Neuronal stem cell (in vitro differentiated cells): ENCODE measurements at regions not wholly inside any gene's neighbourhood (a gene's known extent, or its start where the extent isn't known, plus 50 kb on each side); places are given as distances from the start of the nearest gene placed in this dataset.

ENCODE experiments used
- DNase-seq: peaks from one replicate; pipeline ENCODE4 v3.0.0-alpha.2; 2013; ENCODE audit warnings: low spot score
- H2AFZ ChIP-seq: one replicate; pipeline ENCODE4 v1.6.1; 2013; ENCODE audit warnings: mild to moderate bottlenecking, low read length, inconsistent platforms
- H2AK5ac ChIP-seq: 2 replicates; pipeline ENCODE4 v1.6.1; 2013; ENCODE audit warnings: low read depth, mild to moderate bottlenecking, inconsistent platforms, low read length, moderate library complexity, mixed read lengths
- H2BK120ac ChIP-seq: 2 replicates; pipeline ENCODE4 v1.6.1; 2013; ENCODE audit warnings: low read depth, mild to moderate bottlenecking, inconsistent platforms, low read length, moderate library complexity, mixed read lengths
- H2BK12ac ChIP-seq: one replicate; pipeline ENCODE4 v1.6.1; 2013; ENCODE audit warnings: low read length, inconsistent platforms
- H2BK15ac ChIP-seq: 2 replicates; pipeline ENCODE4 v1.6.1; 2013; ENCODE audit warnings: mild to moderate bottlenecking, low read length, inconsistent platforms, mixed read lengths
- H2BK5ac ChIP-seq: one replicate; pipeline ENCODE4 v1.6.1; 2013; ENCODE audit warnings: inconsistent platforms, mild to moderate bottlenecking, low read length, moderate library complexity
- H3K14ac ChIP-seq: one replicate; pipeline ENCODE4 v1.6.1; 2013; ENCODE audit warnings: low read length, inconsistent platforms
- H3K18ac ChIP-seq: 2 replicates; pipeline ENCODE4 v1.6.1; 2013; ENCODE audit warnings: low read length, inconsistent platforms
- H3K23ac ChIP-seq: 2 replicates; pipeline ENCODE4 v1.6.1; 2013; ENCODE audit warnings: low read depth, mild to moderate bottlenecking, mixed read lengths, low read length, inconsistent platforms; ENCODE audit not compliant: poor library complexity
- H3K27ac ChIP-seq: replicated peaks from 3 replicates; pipeline ENCODE4 v1.5.1; 2013; ENCODE audit warnings: low read length, inconsistent platforms
- H3K27me3 ChIP-seq, 3 experiments: 2 replicates each; pipeline ENCODE4 v1.6.1; 2013; ENCODE audit warnings: low read length in 3 of 3, mild to moderate bottlenecking in 2 of 3, inconsistent platforms in 1 of 3, low read depth in 1 of 3, mixed read lengths in 1 of 3, moderate library complexity in 1 of 3; ENCODE audit not compliant: control insufficient read depth in 3 of 3, insufficient read depth in 3 of 3
- H3K36me3 ChIP-seq, 2 donors: replicated peaks in 1 of 2; 2 replicates each; pipeline ENCODE4 v1.6.1; 2013; ENCODE audit warnings: low read length in 2 of 2; ENCODE audit not compliant: control insufficient read depth in 2 of 2, insufficient read depth in 2 of 2
- H3K4ac ChIP-seq: 2 replicates; pipeline ENCODE4 v1.6.1; 2013; ENCODE audit warnings: inconsistent platforms, mild to moderate bottlenecking, low read length, moderate library complexity
- H3K4me1 ChIP-seq, 2 donors: 1 replicate in 1 of 2; 2 replicates in 1 of 2; pipeline ENCODE4 v1.6.1; 2013; ENCODE audit warnings: low read length in 2 of 2, low read depth in 1 of 2; ENCODE audit not compliant: control insufficient read depth in 2 of 2, insufficient read depth in 1 of 2
- H3K4me2 ChIP-seq: one replicate; pipeline ENCODE4 v1.6.1; 2013; ENCODE audit warnings: mild to moderate bottlenecking, low read length, inconsistent platforms; ENCODE audit not compliant: insufficient read depth, poor library complexity, severe bottlenecking
- H3K4me3 ChIP-seq, 2 donors: 2 replicates each; pipeline ENCODE4 v1.5.1; 2013; ENCODE audit warnings: low read length in 2 of 2, mild to moderate bottlenecking in 2 of 2, inconsistent platforms in 1 of 2, moderate library complexity in 1 of 2
- H3K79me1 ChIP-seq: one replicate; pipeline ENCODE4 v1.6.1; 2013; ENCODE audit warnings: low read depth, mild to moderate bottlenecking, inconsistent platforms, low read length, moderate library complexity
- H3K9ac ChIP-seq: one replicate; pipeline ENCODE4 v1.6.1; 2013; ENCODE audit warnings: mild to moderate bottlenecking, low read depth, low read length, inconsistent platforms; ENCODE audit not compliant: poor library complexity
- H3K9me3 ChIP-seq, 2 donors: replicated peaks in 1 of 2; 2 replicates each; pipeline versions ENCODE3 to v1.6.1; 2013; ENCODE audit warnings: low read length in 2 of 2, mild to moderate bottlenecking in 2 of 2, inconsistent platforms in 1 of 2, low read depth in 1 of 2, mixed read lengths in 1 of 2, moderate library complexity in 1 of 2; ENCODE audit not compliant: control insufficient read depth in 2 of 2, insufficient read depth in 1 of 2
- H4K8ac ChIP-seq: one replicate; pipeline ENCODE4 v1.6.1; 2013; ENCODE audit warnings: low read depth, mild to moderate bottlenecking, inconsistent platforms, low read length, moderate library complexity
- H4K91ac ChIP-seq: one replicate; pipeline ENCODE4 v1.6.1; 2013; ENCODE audit warnings: low read length, low read depth, mild to moderate bottlenecking, inconsistent platforms; ENCODE audit not compliant: poor library complexity
- WGBS, 2 donors: extraction: QIAGEN DNeasy Blood & Tissue Kit; methylation state at CpG; one replicate each; pipeline ENCODE4 v1.1.7; 2013; ENCODE audit warnings: missing lambda C conversion rate in 2 of 2, mixed read lengths in 1 of 2; ENCODE audit not compliant: insufficient read length in 2 of 2, insufficient replicate concordance in 1 of 2; ENCODE audit errors: extremely low coverage in 2 of 2; 5-methylcytosine and 5-hydroxymethylcytosine counted together

- Histone ChIP-seq H3K4ac (no peak overlapping the region), H3K36me3 (no peaks in the 10 kb centered on the region), H2BK120ac (no peak overlapping the region), H4K8ac (no peak overlapping the region), H3K18ac (no peak overlapping the region), H3K14ac (no peak overlapping the region), H2BK15ac (no peak overlapping the region), H3K9me3 (no peaks in the 10 kb centered on the region), H3K4me2 (no peak overlapping the region), H2AFZ (peak overlapping the region; percentile 1), H3K27me3 (no peaks in the 10 kb centered on the region), H3K27ac (no peak overlapping the region), H2BK12ac (no peak overlapping the region), H3K23ac (no peak overlapping the region), H2BK5ac (no peak overlapping the region), H4K91ac (no peak overlapping the region), H3K79me1 (no peaks in the 10 kb centered on the region), H3K9ac (no peak overlapping the region), H2AK5ac (no peak overlapping the region), H3K4me3 (no peak overlapping the region), H3K4me1 (peaks cover 2 to 24% of the 10 kb centered on the region in 2 donors)
- no CpG with 5 or more reads among the region's 3 CpGs for WGBS, 2 donors
- no peak for DNase-seq
Measured at GRCh38 chr17:70872103-70872502, 702.8 kb downstream of the KCNJ2 start.

DNA sequence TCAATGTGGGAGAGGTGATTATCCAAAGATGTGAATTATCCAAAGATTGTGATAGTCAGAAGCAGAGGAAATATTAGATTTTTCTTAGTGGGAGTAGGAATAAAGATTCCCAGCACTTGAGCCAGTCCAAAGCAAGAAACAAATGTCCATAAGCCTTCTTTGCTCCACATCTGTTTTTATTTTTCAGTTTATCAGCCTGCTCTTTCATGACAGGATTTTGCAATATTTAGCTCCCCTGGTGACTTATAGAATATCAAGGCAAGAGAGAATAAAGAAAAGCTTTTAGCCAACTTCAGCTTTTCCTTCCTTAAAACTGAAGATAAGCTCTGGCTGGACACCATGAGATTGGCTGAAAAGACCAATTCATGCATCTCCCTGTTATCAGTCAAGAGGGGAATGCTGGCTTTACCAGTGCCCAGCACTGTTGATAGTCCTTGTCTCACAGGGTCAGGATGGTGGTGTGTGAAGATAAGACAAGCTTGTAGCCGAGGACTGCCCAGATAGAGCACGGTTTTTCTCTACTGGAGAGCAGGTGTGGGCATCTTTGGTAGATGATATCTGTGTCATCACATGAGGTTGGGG is 706.5 kb downstream of the KCNJ2 start:
- Histone ChIP-seq H3K36me3 (no peaks in the 10 kb centered on the region), H2BK120ac (no peak overlapping the region), H3K4me1 (peaks cover 0 to 11% of the 10 kb centered on the region in 2 donors), H3K27me3 (no peaks in the 10 kb centered on the region), H2BK15ac (no peak overlapping the region), H3K14ac (no peak overlapping the region), H3K9me3 (no peaks in the 10 kb centered on the region), H3K9ac (no peak overlapping the region), H2BK12ac (no peak overlapping the region), H4K8ac (no peak overlapping the region), H2AK5ac (no peak overlapping the region), H3K4me3 (peak overlapping the region in 1 of 2 donors; percentile 8), H4K91ac (no peak overlapping the region), H3K4me2 (no peak overlapping the region), H3K23ac (no peak overlapping the region), H2BK5ac (no peak overlapping the region), H3K79me1 (no peaks in the 10 kb centered on the region), H3K27ac (no peak overlapping the region), H3K4ac (no peak overlapping the region), H3K18ac (no peak overlapping the region), H2AFZ (no peak overlapping the region)
- WGBS, 2 donors, result no CpG with 5 or more reads among the region's 2 CpGs
- DNase-seq, result no peak

DNA sequence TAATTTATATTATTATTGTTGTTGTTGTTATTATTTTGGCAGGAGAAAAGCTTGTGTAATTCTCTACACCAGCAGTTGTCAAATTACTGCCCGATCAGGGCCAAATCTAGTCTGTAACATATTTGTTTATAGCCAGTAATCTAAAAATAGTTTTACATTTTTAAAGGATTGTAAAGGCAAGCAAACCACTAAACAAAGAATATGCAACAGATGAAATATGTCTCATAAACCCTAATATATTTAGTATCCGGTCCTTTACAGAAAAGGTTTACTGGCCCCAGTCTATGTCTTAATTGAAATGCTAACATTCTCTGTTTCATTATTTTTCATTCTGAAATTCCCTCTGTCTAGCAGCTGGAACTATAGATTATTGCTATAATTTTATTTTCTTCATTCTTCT is 709.5 kb downstream of the KCNJ2 start:
- H2BK120ac ChIP-seq, result no peak overlapping the region
- no peaks in the 10 kb centered on the region for H3K27me3 ChIP-seq
- H3K14ac ChIP-seq, result no peak overlapping the region
- no peak overlapping the region for H3K18ac ChIP-seq
- no peak overlapping the region for H2BK5ac ChIP-seq
- H3K36me3 ChIP-seq, result no peaks in the 10 kb centered on the region
- H3K9me3 ChIP-seq, result peaks cover 0 to under 1% of the 10 kb centered on the region in 2 donors
- no peak overlapping the region for H3K23ac ChIP-seq
- H2BK15ac ChIP-seq, result no peak overlapping the region
- H2AFZ ChIP-seq, result no peak overlapping the region
- DNase-seq, result no peak
- no peak overlapping the region for H3K4me2 ChIP-seq
- no peak overlapping the region for H3K4me3 ChIP-seq
- no peak overlapping the region for H2BK12ac ChIP-seq
- no CpG with 5 or more reads among the region's 2 CpGs for WGBS, 2 donors
- H4K8ac ChIP-seq, result no peak overlapping the region
- no peak overlapping the region for H3K4ac ChIP-seq
- no peaks in the 10 kb centered on the region for H3K79me1 ChIP-seq
- H4K91ac ChIP-seq, result no peak overlapping the region
- no peak overlapping the region for H2AK5ac ChIP-seq
- no peaks in the 10 kb centered on the region for H3K4me1 ChIP-seq
- H3K27ac ChIP-seq, result no peak overlapping the region
- no peak overlapping the region for H3K9ac ChIP-seq

GRCh38 chr17:70879401-70879800 is 710.1 kb downstream of the KCNJ2 start:
- Histone ChIP-seq H2BK5ac (no peak overlapping the region), H3K9ac (no peak overlapping the region), H3K4me3 (no peak overlapping the region), H2AK5ac (no peak overlapping the region), H3K79me1 (no peaks in the 10 kb centered on the region), H3K18ac (no peak overlapping the region), H3K14ac (no peak overlapping the region), H4K91ac (no peak overlapping the region), H3K36me3 (no peaks in the 10 kb centered on the region), H4K8ac (no peak overlapping the region), H3K9me3 (peaks cover 0 to 6% of the 10 kb centered on the region in 2 donors), H3K4me2 (no peak overlapping the region), H3K4ac (no peak overlapping the region), H2BK120ac (no peak overlapping the region), H3K4me1 (no peaks in the 10 kb centered on the region), H2AFZ (peak overlapping the region; percentile 24), H3K27ac (no peak overlapping the region), H3K27me3 (no peaks in the 10 kb centered on the region), H2BK15ac (no peak overlapping the region), H2BK12ac (no peak overlapping the region), H3K23ac (no peak overlapping the region)
- WGBS, 2 donors, result no CpG with 5 or more reads among the region's 3 CpGs
- DNase-seq, result no peak
